ENCODE measurements at regions not wholly inside any gene's neighbourhood (a gene's known extent, or its start where the extent isn't known, plus 50 kb on each side); places are given as distances from the start of the nearest gene placed in this dataset.
"Not testable (repeated sequence)": the region's sequence is repeated elsewhere in the genome, so short reads cannot be mapped to it uniquely, and the experiment has no call there.

GRCh38 chr10:10758306-10758705, 259.4 kb upstream of the CELF2 start:
- Histone ChIP-seq H3K9ac (replicated peaks; ENCODE audit: extremely low read depth, insufficient read depth, low read length) (no peak overlapping the region), H2AFZ (ENCODE audit: low read depth, low read length) (no peak overlapping the region), H3K4me1 (ENCODE audit: control insufficient read depth, extremely low read depth, insufficient read depth, low read length) (no peaks in the 10 kb centered on the region), H3K79me2 (ENCODE audit: control insufficient read depth, insufficient read depth, low read length) (no peaks in the 10 kb centered on the region), H3K27me3 (ENCODE audit: control insufficient read depth in 2 of 2, insufficient read depth in 2 of 2, low read length in 2 of 2) (no peaks in the 10 kb centered on the region), H3K4me3 (replicated peaks in 1 of 3; ENCODE audit: insufficient read depth in 1 of 3, low read depth in 1 of 3, low read length in 3 of 3) (no peak overlapping the region), H3K9me3 (replicated peaks; ENCODE audit: control insufficient read depth, insufficient read depth, low read length) (no peaks in the 10 kb centered on the region), H3K27ac (ENCODE audit: insufficient read depth, low read depth, low read length) (no peak overlapping the region), H3K36me3 (ENCODE audit: control insufficient read depth in 2 of 2, extremely low read depth in 1 of 2, insufficient read depth in 2 of 2, low read length in 2 of 2) (no peaks in the 10 kb centered on the region), H4K20me1 (replicated peaks; ENCODE audit: control insufficient read depth, extremely low read depth, insufficient read depth, low read length) (no peaks in the 10 kb centered on the region), H3K9me1 (replicated peaks; ENCODE audit: control insufficient read depth, extremely low read depth, insufficient read depth, low read length) (no peaks in the 10 kb centered on the region), H3K4me2 (ENCODE audit: insufficient read depth, low read length) (no peak overlapping the region)
- ChIA-PET CTCF (no interaction called here), POLR2A (no interaction called here)
- TF ChIP-seq GATA2 (IDR thresholded peaks at IDR 0.05; ENCODE audit: insufficient read depth, insufficient read length, low read depth, low read length) (no peak), POLR2A (IDR thresholded peaks at IDR 0.05; ENCODE audit: low read depth, low read length) (no peak), POLR2AphosphoS5 (IDR thresholded peaks at IDR 0.05; ENCODE audit: insufficient read depth, low read depth, low read length) (no peak), MAX (IDR thresholded peaks at IDR 0.05; ENCODE audit: insufficient read depth, insufficient read length) (no peak), JUN (IDR thresholded peaks at IDR 0.05; ENCODE audit: borderline replicate concordance, insufficient read depth, insufficient read length, low read depth) (no peak), FOS (IDR thresholded peaks at IDR 0.05; ENCODE audit: borderline replicate concordance, insufficient read depth, low read length) (no peak), CTCF (IDR thresholded peaks at IDR 0.05; ENCODE audit: extremely low read depth in 1 of 2, insufficient read depth in 1 of 2, low read depth in 1 of 2, low read length in 2 of 2) (no peak), MYC (IDR thresholded peaks at IDR 0.05; ENCODE audit: low read depth, low read length) (no peak), EZH2 (IDR thresholded peaks at IDR 0.05; ENCODE audit: borderline replicate concordance, low read depth, low read length, severe bottlenecking) (no peak)
- intact Hi-C loops (cut with micrococcal nuclease) (no loop called here), dilution Hi-C loops (cut with MboI; ENCODE audit: extremely low pct_ligation_motif_present, low sequenced_read_pairs) (no loop called here)
- no TSS peak for BruUV-seq (replicated peaks)
- FAIRE-seq (no peak), DNase-seq (ENCODE audit: low read depth, low spot score) (no peak)

- POLR2A ChIA-PET; H3K4me1 ChIP-seq (ENCODE audit: control insufficient read depth, extremely low read depth, insufficient read depth, low read length); FAIRE-seq; intact Hi-C loops (cut with micrococcal nuclease); H3K4me2 ChIP-seq (ENCODE audit: insufficient read depth, low read length); H2AFZ ChIP-seq (ENCODE audit: low read depth, low read length); H3K9me1 ChIP-seq (replicated peaks; ENCODE audit: control insufficient read depth, extremely low read depth, insufficient read depth, low read length); H3K9ac ChIP-seq (replicated peaks; ENCODE audit: extremely low read depth, insufficient read depth, low read length); H3K36me3 ChIP-seq (ENCODE audit: control insufficient read depth in 2 of 2, extremely low read depth in 1 of 2, insufficient read depth in 2 of 2, low read length in 2 of 2); H3K27ac ChIP-seq (ENCODE audit: insufficient read depth, low read depth, low read length); dilution Hi-C loops (cut with MboI; ENCODE audit: extremely low pct_ligation_motif_present, low sequenced_read_pairs); BruUV-seq (replicated peaks); H4K20me1 ChIP-seq (replicated peaks; ENCODE audit: control insufficient read depth, extremely low read depth, insufficient read depth, low read length); DNase-seq (ENCODE audit: low read depth, low spot score); H3K4me3 ChIP-seq (replicated peaks in 1 of 3; ENCODE audit: insufficient read depth in 1 of 3, low read depth in 1 of 3, low read length in 3 of 3); H3K27me3 ChIP-seq (ENCODE audit: control insufficient read depth in 2 of 2, insufficient read depth in 2 of 2, low read length in 2 of 2); CTCF ChIA-PET; H3K79me2 ChIP-seq (ENCODE audit: control insufficient read depth, insufficient read depth, low read length); H3K9me3 ChIP-seq (replicated peaks; ENCODE audit: control insufficient read depth, insufficient read depth, low read length): not testable (repeated sequence)
Measured at GRCh38 chr10:10759806-10760205, 257.9 kb upstream of the CELF2 start.

Data from endothelial cell of umbilical vein (primary cell).